ENCODE measurements at regions not wholly inside any gene's neighbourhood (a gene's known extent, or its start where the extent isn't known, plus 50 kb on each side); places are given as distances from the start of the nearest gene placed in this dataset.

DNA sequence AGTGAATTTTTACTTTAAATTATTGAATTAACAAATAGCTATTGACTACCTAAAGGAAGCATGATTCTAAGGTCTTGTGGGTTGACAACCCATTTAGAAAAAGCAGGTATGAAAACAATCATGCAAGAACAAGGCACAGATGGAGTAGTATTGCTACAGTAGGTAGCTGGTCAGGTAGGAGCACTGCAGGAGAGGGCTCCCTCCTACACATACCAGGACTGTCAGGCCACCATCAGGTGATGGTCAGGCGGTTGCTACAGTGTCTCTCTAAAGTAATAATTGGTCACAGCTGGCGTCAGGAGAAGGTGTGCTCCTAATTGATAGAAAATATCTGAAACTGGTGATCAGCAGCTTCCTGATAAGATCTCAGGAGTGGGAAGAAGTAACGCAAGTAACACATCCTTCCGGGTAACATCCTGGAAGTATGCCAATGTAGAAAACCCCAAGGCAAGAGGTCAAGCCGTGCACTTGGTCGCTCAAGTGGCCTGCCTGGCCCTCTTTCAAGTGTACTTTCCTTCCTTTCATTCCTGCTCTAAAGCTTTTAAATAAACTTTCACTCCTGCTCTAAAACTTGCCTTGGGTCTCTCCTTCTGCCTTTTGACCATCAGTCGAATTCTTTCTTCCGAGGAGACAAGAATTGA, 486.5 kb downstream of the TMEM114 start:
- H3K4me3 ChIP-seq (ENCODE audit: low read length), result no peak overlapping the region
- no peaks in the 10 kb centered on the region for H3F3A ChIP-seq (ENCODE audit: insufficient read depth, low read length)
- no peaks in the 10 kb centered on the region for H3K79me2 ChIP-seq (ENCODE audit: low read length)
- H3K4me2 ChIP-seq (ENCODE audit: low read depth, low read length), result no peak overlapping the region
- H3K4me1 ChIP-seq (ENCODE audit: low read length), result no peaks in the 10 kb centered on the region
- H3K9me3 ChIP-seq (replicated peaks; ENCODE audit: insufficient read depth, low read length), result no peaks in the 10 kb centered on the region
- H3K9ac ChIP-seq (ENCODE audit: low read length), result no peak overlapping the region
- H3K27me3 ChIP-seq (replicated peaks; ENCODE audit: insufficient read depth, low read length), result no peaks in the 10 kb centered on the region
- H2AFZ ChIP-seq (ENCODE audit: low read length), result no peak overlapping the region
- H3K9me2 ChIP-seq (replicated peaks; ENCODE audit: insufficient read depth, low read length), result no peaks in the 10 kb centered on the region
- no peak for DNase-seq
- H3K27ac ChIP-seq (ENCODE audit: low read length), result no peak overlapping the region
- H3K36me3 ChIP-seq (replicated peaks; ENCODE audit: insufficient read depth, low read length), result no peaks in the 10 kb centered on the region
- no peak for TF ChIP-seq EZH2phosphoT487 (IDR thresholded peaks at IDR 0.05; ENCODE audit: low read length)
- no peak for TF ChIP-seq EZH2 (optimal IDR thresholded peaks at IDR 0.05; ENCODE audit: low read depth, low read length)
- TF ChIP-seq, protein P1, sequence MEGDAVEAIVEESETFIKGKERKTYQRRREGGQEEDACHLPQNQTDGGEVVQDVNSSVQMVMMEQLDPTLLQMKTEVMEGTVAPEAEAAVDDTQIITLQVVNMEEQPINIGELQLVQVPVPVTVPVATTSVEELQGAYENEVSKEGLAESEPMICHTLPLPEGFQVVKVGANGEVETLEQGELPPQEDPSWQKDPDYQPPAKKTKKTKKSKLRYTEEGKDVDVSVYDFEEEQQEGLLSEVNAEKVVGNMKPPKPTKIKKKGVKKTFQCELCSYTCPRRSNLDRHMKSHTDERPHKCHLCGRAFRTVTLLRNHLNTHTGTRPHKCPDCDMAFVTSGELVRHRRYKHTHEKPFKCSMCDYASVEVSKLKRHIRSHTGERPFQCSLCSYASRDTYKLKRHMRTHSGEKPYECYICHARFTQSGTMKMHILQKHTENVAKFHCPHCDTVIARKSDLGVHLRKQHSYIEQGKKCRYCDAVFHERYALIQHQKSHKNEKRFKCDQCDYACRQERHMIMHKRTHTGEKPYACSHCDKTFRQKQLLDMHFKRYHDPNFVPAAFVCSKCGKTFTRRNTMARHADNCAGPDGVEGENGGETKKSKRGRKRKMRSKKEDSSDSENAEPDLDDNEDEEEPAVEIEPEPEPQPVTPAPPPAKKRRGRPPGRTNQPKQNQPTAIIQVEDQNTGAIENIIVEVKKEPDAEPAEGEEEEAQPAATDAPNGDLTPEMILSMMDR (IDR thresholded peaks at IDR 0.05; ENCODE audit: low read length), result no peak
- no peaks in the 10 kb centered on the region for H4K20me1 ChIP-seq (ENCODE audit: insufficient read depth, low read length)

DNA sequence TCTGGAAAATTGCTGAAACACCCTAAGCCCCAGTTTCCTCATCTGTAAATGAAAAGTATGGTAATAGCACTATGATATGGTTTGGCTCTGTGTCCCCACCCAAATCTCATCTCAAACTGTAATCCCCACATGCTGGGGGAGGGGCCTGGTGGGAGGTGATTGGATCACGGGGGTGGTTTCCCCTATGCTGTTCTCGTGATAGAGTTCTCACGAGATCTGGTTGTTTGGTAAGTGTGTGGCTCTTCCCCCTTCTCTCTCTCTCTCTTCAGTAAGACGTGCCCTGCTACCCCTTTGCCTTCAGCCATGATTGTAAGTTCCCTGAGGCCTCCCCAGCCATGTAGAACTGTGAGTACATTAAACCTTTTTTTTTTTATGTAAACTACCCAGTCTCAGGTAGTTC, 490.7 kb downstream of the TMEM114 start:
- Histone ChIP-seq H3K4me1 (ENCODE audit: low read length) (no peaks in the 10 kb centered on the region), H3K79me2 (ENCODE audit: low read length) (no peaks in the 10 kb centered on the region), H3K9me2 (replicated peaks; ENCODE audit: insufficient read depth, low read length) (no peaks in the 10 kb centered on the region), H3K9me3 (replicated peaks; ENCODE audit: insufficient read depth, low read length) (no peaks in the 10 kb centered on the region), H3K27ac (ENCODE audit: low read length) (no peak overlapping the region), H3K4me3 (ENCODE audit: low read length) (no peak overlapping the region), H3K36me3 (replicated peaks; ENCODE audit: insufficient read depth, low read length) (no peaks in the 10 kb centered on the region), H3F3A (ENCODE audit: insufficient read depth, low read length) (no peaks in the 10 kb centered on the region), H3K9ac (ENCODE audit: low read length) (no peak overlapping the region), H4K20me1 (ENCODE audit: insufficient read depth, low read length) (no peaks in the 10 kb centered on the region), H3K4me2 (ENCODE audit: low read depth, low read length) (no peak overlapping the region), H3K27me3 (replicated peaks; ENCODE audit: insufficient read depth, low read length) (no peaks in the 10 kb centered on the region), H2AFZ (ENCODE audit: low read length) (no peak overlapping the region)
- no peak for DNase-seq
- TF ChIP-seq EZH2 (optimal IDR thresholded peaks at IDR 0.05; ENCODE audit: low read depth, low read length) (no peak), EZH2phosphoT487 (IDR thresholded peaks at IDR 0.05; ENCODE audit: low read length) (no peak)
- TF ChIP-seq, protein P1 (IDR thresholded peaks at IDR 0.05; ENCODE audit: low read length), result no peak

DNA sequence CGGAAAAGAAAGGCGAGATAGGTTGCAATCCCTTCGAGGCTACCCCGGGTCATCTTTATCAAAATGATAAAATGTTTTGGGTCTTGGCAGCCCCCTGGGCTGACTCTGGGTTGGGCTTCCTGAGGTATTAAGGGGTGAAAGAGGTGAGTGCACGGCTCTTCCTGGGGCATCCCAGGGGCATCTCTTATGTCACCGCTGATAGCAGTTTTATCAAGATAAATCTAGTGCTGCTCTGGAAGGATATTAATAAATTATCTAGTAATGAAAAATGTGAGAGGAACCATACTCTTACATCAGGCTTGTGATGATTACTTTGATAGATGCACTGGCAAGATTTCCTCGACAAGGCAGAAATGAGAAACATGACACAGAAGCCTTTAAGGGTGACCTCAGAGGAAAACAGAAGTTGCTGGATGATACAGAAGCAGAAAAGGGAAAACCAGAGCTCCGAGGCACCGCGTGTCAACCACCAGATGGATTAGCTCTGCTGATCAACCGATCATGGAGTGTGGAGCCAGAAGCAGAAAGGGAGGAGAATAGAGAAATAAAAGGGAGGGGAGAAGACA, 491.3 kb downstream of the TMEM114 start:
- no peak overlapping the region for H2AFZ ChIP-seq (ENCODE audit: low read length)
- no peak overlapping the region for H3K4me3 ChIP-seq (ENCODE audit: low read length)
- no peaks in the 10 kb centered on the region for H3K79me2 ChIP-seq (ENCODE audit: low read length)
- no peak overlapping the region for H3K9ac ChIP-seq (ENCODE audit: low read length)
- no peaks in the 10 kb centered on the region for H3K9me3 ChIP-seq (replicated peaks; ENCODE audit: insufficient read depth, low read length)
- no peaks in the 10 kb centered on the region for H3K36me3 ChIP-seq (replicated peaks; ENCODE audit: insufficient read depth, low read length)
- no peak for DNase-seq
- H3K27ac ChIP-seq (ENCODE audit: low read length), result no peak overlapping the region
- H3K4me1 ChIP-seq (ENCODE audit: low read length), result no peaks in the 10 kb centered on the region
- no peaks in the 10 kb centered on the region for H3F3A ChIP-seq (ENCODE audit: insufficient read depth, low read length)
- TF ChIP-seq, protein P1 (IDR thresholded peaks at IDR 0.05; ENCODE audit: low read length), result no peak
- TF ChIP-seq EZH2 (optimal IDR thresholded peaks at IDR 0.05; ENCODE audit: low read depth, low read length) (no peak), EZH2phosphoT487 (IDR thresholded peaks at IDR 0.05; ENCODE audit: low read length) (no peak)
- H3K4me2 ChIP-seq (ENCODE audit: low read depth, low read length), result no peak overlapping the region
- no peaks in the 10 kb centered on the region for H3K9me2 ChIP-seq (replicated peaks; ENCODE audit: insufficient read depth, low read length)
- H4K20me1 ChIP-seq (ENCODE audit: insufficient read depth, low read length), result no peaks in the 10 kb centered on the region
- no peaks in the 10 kb centered on the region for H3K27me3 ChIP-seq (replicated peaks; ENCODE audit: insufficient read depth, low read length)

All from MM.1S (cell line).